GM21717 (cell line): ENCODE measurements at regions not wholly inside any gene's neighbourhood (a gene's known extent, or its start where the extent isn't known, plus 50 kb on each side); places are given as distances from the start of the nearest gene placed in this dataset.
"Not testable (repeated sequence)": the region's sequence is repeated elsewhere in the genome, so short reads cannot be mapped to it uniquely, and the experiment has no call there.

Experiments
- ATAC-seq: cut with Tn5 transposase; IDR thresholded peaks from one replicate; pipeline ENCODE4 v1.9.1; 2021; ENCODE audit warnings: mild to moderate bottlenecking, moderate library complexity; ENCODE audit not compliant: unreplicated experiment

DNA sequence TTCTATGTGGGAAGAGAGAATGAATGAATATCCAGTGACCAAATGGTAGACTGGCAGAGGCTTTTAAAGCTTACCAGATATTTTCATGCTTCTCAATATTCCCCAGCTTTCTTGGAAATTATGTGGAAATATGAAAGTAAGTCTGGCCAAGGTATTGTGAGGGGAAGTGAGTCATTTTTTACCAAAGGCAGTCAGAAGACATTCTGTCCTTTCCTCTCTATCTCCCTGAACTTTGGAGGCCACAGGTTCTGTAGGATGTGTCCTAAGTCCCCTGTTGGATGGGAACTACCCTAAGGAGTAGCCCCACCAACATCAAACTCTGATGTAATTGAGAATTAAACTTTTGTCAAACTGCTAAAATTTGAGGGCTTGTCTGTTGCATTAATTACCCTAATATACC, 593.8 kb upstream of the NRSN1 start:
- ATAC-seq = no peak

GRCh38 chr6:23533311-23533710, 592.7 kb upstream of the NRSN1 start:
- no peak for ATAC-seq

DNA sequence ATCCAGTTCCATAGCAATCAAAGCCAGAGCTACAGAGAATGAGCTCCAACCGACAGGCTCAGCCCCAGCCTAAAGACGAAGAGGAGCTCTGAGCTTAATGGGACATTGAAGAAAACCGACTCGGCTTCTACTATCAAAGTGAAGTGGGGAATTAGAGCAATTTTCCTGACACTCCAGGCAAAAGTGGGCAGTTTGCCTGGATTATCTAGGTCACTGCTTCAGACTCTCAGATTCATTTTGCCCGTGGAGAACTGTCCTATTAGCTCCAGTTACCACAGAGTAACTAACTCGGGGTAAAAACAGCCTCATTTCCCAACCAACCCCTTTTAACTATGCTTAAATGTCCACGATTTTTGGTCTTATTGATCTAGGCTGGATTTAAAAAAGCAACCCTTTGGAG, 592.1 kb upstream of the NRSN1 start:
- ATAC-seq = no peak

DNA sequence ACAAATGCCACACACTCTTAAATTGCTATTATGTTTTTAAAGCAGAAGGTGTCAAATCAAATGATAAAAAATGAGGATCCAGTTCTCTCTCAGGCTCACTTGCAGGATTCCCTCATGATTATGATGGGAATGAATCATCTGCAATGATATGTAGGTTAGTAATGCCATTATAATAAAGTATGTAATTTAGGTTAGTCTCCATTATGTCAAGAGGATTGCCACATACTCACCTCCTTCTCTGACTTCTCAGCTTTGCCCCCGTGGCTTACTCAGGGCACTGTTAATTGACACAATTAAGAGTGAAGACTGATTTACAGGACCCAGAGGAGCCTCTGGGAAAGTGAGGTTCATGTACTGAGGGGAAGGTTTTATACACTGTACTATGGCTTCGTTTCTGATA, 591.7 kb upstream of the NRSN1 start:
- ATAC-seq = no peak

DNA sequence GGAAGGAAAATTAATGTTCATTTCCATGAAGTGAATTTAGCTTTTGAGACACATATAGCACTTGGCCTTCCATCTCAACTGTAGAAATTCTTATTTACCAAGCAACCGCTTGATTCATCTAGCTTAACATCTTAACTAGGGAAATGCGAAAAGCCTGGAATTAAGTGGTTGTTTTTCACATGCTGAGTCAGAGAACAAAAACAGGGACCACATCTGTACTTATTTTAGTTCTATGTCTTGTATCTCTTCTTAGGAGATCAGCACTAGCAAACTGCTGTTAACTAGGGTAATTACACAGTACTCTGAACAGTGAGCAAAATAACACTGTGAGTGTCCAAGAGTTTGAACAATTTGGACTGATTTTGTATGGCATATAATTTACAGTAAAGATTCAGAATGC, 590.9 kb upstream of the NRSN1 start:
- ATAC-seq = no peak

DNA sequence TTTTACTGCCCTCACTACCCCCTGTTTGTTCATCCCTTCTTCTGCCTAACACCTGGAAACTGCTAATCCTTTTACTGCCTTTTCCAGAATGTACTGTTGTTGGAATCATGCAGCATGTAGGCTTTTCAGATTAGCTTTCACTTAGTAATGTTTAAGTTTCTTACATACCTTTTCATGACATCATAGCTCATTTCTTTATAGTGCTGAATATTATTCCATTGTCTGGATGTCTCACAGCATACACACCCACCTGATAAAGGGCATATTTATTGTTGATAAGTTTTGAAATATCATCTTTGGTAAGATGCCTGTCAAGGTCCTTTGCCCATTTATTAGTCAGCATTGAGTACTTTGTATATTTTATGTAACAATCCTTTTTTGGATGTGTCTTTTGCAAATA, 588.2 kb upstream of the NRSN1 start:
- no peak for ATAC-seq

DNA sequence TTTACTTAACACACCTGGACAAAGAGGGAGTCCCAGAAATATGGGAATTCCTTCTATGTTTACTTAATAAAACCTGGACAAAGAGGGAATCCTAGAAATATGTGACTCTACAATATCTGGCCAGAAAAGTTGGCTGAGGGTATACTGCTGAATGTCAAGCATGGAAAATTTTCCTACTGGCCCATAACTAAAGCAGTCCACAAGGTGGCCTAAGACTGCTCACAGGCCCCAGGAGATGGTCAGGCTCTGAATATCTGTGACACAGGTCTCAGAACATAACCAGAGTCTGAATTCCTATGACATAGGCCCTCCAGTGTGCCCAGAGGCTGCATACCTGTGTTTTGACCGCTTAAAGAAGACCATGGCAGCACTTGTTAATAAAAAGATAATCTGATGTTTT, 578.2 kb upstream of the NRSN1 start:
- no peak for ATAC-seq

- ATAC-seq = not testable (repeated sequence)
Observed at GRCh38 chr6:23554953-23555352, 571.1 kb upstream of the NRSN1 start.

GRCh38 chr6:23559587-23560343, 566.2 kb upstream of the NRSN1 start:
- ATAC-seq = no peak

GRCh38 chr6:23561732-23562131, 564.3 kb upstream of the NRSN1 start:
- ATAC-seq = no peak

- ATAC-seq = no peak
Observed at GRCh38 chr6:23562554-23562953, 563.5 kb upstream of the NRSN1 start.

GRCh38 chr6:23563323-23563722, 562.7 kb upstream of the NRSN1 start:
- no peak for ATAC-seq

- no peak for ATAC-seq
Observed at GRCh38 chr6:23566418-23566817, 559.6 kb upstream of the NRSN1 start.

- ATAC-seq = no peak
Observed at GRCh38 chr6:23568292-23568691, 557.7 kb upstream of the NRSN1 start.

GRCh38 chr6:23584134-23584763, 541.8 kb upstream of the NRSN1 start:
- ATAC-seq = no peak

DNA sequence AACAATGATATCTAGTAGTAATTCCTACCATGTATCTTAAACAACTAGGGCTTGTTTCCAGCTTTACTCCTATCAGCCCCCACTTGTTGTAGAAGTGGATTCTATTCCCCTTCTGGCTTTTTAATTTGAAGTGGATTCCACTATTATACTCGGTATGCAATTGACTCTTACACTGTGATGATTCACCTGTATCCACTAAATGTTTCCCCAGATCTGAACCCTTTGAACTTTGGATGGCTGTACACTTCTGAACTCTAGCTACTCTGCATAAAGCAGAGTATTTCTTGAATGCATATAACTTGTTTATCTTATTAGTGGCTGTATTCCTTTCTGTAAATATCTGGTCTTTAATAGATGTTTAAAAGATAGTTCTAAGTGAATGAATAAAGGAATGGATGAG, 538.4 kb upstream of the NRSN1 start:
- no peak for ATAC-seq

GRCh38 chr6:23589811-23590210, 536.2 kb upstream of the NRSN1 start:
- ATAC-seq = no peak

- no peak for ATAC-seq
Observed at GRCh38 chr6:23590498-23591126, 535.4 kb upstream of the NRSN1 start.

GRCh38 chr6:23591761-23592160, 534.3 kb upstream of the NRSN1 start:
- no peak for ATAC-seq

DNA sequence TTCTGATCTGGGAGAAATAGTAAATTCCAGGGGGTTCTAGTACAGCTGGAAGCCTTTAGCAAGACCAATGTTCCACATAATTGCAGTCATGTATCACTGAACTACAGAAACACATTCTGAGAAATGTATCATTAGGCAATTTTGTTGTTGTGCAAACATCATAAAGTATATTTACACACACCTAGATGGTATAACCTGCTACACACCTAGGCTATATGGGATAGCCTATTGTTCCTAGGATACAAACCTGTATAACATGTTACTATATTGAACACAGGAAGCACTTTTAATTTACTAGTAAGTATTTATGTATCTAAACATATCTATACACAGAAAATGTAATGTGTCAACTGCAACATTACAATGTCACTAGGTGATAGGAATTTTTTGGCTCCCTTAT, 525.9 kb upstream of the NRSN1 start:
- ATAC-seq = no peak

DNA sequence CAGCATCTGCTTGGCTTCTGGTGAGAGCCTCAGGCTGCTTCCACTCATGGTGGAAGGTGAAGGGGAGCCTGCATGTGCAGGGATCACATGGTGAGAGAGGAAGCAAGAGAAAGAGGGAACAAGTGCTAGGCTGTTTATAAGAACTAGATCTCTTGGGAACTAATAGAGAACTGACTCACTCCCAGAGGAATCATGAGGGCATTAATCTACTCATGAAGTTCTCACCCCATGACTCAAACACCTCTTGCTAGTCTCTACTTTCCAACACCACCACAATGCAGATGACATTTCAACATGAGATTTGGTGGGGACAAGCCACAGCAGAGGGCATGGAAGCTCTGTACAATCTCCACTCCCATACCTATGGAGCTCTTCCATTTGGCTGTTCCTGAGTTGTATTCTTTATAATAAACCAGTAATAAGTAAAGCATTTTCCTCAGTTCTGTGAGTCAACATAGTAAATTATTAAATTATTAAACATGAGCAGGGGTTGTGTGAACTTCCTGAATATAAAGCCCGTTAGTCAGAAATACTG, 524.1 kb upstream of the NRSN1 start:
- no peak for ATAC-seq

DNA sequence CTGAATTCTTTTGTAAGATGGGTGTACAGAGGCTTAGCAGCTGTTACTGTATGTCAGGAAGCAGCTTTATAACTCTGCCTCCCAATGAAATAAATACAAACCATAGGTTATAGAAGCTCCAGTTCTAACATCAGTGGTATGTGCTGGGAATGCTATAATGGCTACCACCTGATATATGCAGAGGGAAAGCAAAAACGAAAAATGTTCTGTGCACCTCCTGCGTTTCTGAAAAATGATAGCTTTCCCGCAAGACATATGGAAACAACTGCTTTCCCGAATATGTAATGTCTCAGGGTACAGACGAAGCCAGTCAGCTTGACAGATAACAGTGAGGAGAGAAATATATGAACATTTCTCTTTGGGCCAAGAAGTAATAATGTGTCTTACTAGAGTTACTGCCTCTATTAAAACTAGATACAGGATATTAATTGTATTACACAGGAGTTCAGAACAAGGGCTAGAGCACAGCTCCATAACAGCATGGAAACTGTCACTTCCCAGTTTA, 517.0 kb upstream of the NRSN1 start:
- no peak for ATAC-seq
